ENCODE measurements at regions not wholly inside any gene's neighbourhood (a gene's known extent, or its start where the extent isn't known, plus 50 kb on each side); places are given as distances from the start of the nearest gene placed in this dataset.

DNA sequence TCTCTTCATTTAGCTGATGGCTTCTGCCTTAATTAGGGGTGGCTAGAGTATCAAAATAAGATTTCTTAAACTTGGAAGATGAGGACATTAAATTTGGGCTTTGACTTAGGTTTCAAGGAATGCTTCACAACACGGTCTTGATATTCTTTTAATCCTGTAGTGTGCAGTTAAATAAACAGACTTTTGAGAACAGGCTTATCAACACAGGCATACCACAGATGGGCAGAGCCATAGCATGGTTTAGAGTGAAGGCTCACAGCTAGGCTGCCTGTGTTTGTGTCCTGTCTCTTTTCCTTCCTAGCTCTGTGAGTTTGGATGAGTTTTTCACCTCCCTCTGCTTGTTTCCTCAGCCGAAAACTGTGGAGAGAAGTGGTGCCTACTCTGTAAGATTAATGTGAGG is 102.3 kb upstream of the IPO9 start:
- Histone ChIP-seq H3K56ac (replicated peaks; ENCODE audit: insufficient read length, low read depth, low read length) (no peak overlapping the region), H3K27me3 (replicated peaks in 1 of 4; ENCODE audit: control insufficient read depth in 3 of 4, extremely low read depth in 1 of 4, insufficient read depth in 3 of 4, low read length in 3 of 4) (no peaks in the 10 kb centered on the region), H2BK5ac (ENCODE audit: low read depth, low read length) (no peak overlapping the region), H3K4ac (replicated peaks; ENCODE audit: insufficient read length, low read depth, low read length) (no peak overlapping the region), H3K23me2 (ENCODE audit: low read depth, low read length) (no peaks in the 10 kb centered on the region; the same call in 1 of the 2 replicates), H2BK20ac (ENCODE audit: low read length) (no peak overlapping the region), H3K4me3 (ENCODE audit: extremely low read depth in 1 of 4, insufficient read depth in 2 of 4, low read depth in 3 of 4, low read length in 4 of 4) (no peak overlapping the region), H2BK12ac (ENCODE audit: low read depth, low read length) (no peak overlapping the region), H2BK120ac (replicated peaks; ENCODE audit: low read depth, low read length) (no peak overlapping the region), H2AK5ac (ENCODE audit: low read depth, low read length) (no peak overlapping the region), H3K79me1 (ENCODE audit: low read depth, low read length) (no peaks in the 10 kb centered on the region; the same call in 1 of the 2 replicates), H3K27ac (ENCODE audit: low read depth, low read length) (no peak overlapping the region), H2AFZ (ENCODE audit: low read length) (no peak overlapping the region), H2BK15ac (ENCODE audit: low read length) (no peak overlapping the region), H3K23ac (ENCODE audit: insufficient read length) (no peak overlapping the region), H4K8ac (ENCODE audit: extremely low read depth, insufficient read depth, low read length) (no peak overlapping the region), H3K36me3 (ENCODE audit: control insufficient read depth in 2 of 4, insufficient read depth in 4 of 4, low read length in 3 of 4) (no peaks in the 10 kb centered on the region), H3K4me2 (ENCODE audit: insufficient read depth in 1 of 2, low read depth in 2 of 2, low read length in 2 of 2) (no peak overlapping the region), H3K18ac (ENCODE audit: extremely low read depth, low read length) (no peak overlapping the region), H3K79me2 (ENCODE audit: control insufficient read depth in 1 of 2, insufficient read depth in 2 of 2, low read length in 2 of 2) (no peaks in the 10 kb centered on the region; a peak in 1 of 4 replicates), H3K14ac (ENCODE audit: insufficient read length) (no peak overlapping the region), H4K20me1 (replicated peaks in 1 of 2; ENCODE audit: control insufficient read depth in 1 of 2, insufficient read depth in 2 of 2, low read length in 2 of 2) (peaks cover 0 to 2% of the 10 kb centered on the region in 2 experiments), H3K9me3 (ENCODE audit: insufficient read depth in 2 of 2, low read depth in 1 of 2, low read length in 1 of 2) (no peaks in the 10 kb centered on the region), H4K91ac (replicated peaks; ENCODE audit: insufficient read length, low read length) (no peak overlapping the region), H3K9ac (replicated peaks in 1 of 4; ENCODE audit: extremely low read depth in 1 of 4, low read depth in 3 of 4, low read length in 3 of 4) (no peak overlapping the region), H3K4me1 (replicated peaks in 1 of 4; ENCODE audit: control insufficient read depth in 3 of 4, insufficient read depth in 4 of 4, low read length in 3 of 4) (peaks cover 0 to 7% (median 1%) of the 10 kb centered on the region in 4 experiments; a peak in 3 of 7 replicates), H4K5ac (ENCODE audit: insufficient read length, low read depth, low read length) (no peak overlapping the region)
- POLR2A ChIA-PET (ENCODE audit: partially characterized antibody), result no interaction called here
- CTCF ChIA-PET (ENCODE audit: partially characterized antibody), result interaction anchor here (0.9 to 28.1 kb wide), 9 partner anchors 11 to 212 kb away, joined by 3 to 823 read pairs (median 5); no protein-coding TSS in a partner anchor
- no peak for TF ChIP-seq GABPA (IDR thresholded peaks at IDR 0.05; ENCODE audit: borderline replicate concordance, insufficient read depth, low read length)
- TF ChIP-seq SP1 (IDR thresholded peaks at IDR 0.05; ENCODE audit: low read depth, low read length), result no peak
- whole genome bisulfite sequencing, 2 experiments (ENCODE audit: extremely low coverage in 1 of 2, insufficient coverage in 1 of 2, insufficient read length in 1 of 2, insufficient replicate concordance in 2 of 2, low coverage in 1 of 2, low lambda C conversion rate in 2 of 2, missing lambda C conversion rate in 1 of 2), result 89% methylated on average over 2 of the region's 2 CpGs; no CpG with 5 or more reads in 1 of the 2 experiments
- FAIRE-seq, result no peak
- no peak for DNase-seq (ENCODE audit: low read depth in 1 of 2, low spot score in 2 of 2)

All from H1 (cell line).